ENCODE measurements at regions not wholly inside any gene's neighbourhood (a gene's known extent, or its start where the extent isn't known, plus 50 kb on each side); places are given as distances from the start of the nearest gene placed in this dataset.

- no peak for TF ChIP-seq CTCF (IDR thresholded peaks at IDR 0.05; ENCODE audit: low read length)
- TF ChIP-seq EZH2 (optimal IDR thresholded peaks at IDR 0.05; ENCODE audit: low read depth, low read length) = no peak
- no peak for TF ChIP-seq EZH2phosphoT487 (IDR thresholded peaks at IDR 0.05; ENCODE audit: low read length)
These were observed 468.9 kb downstream of the MCTP2 start for GRCh38 chr15:94700211-94700610.

Data from MM.1S (cell line).